ENCODE measurements at regions not wholly inside any gene's neighbourhood (a gene's known extent, or its start where the extent isn't known, plus 50 kb on each side); places are given as distances from the start of the nearest gene placed in this dataset.

GRCh38 chr5:143484601-143485000 is 81.1 kb upstream of the NR3C1 start:
- no peaks in the 10 kb centered on the region for H3K79me2 ChIP-seq (ENCODE audit: control insufficient read depth, low read length)
- H3K27ac ChIP-seq (ENCODE audit: low read depth, low read length) = no peak overlapping the region
- H3F3A ChIP-seq (ENCODE audit: control insufficient read depth, insufficient read depth) = no peaks in the 10 kb centered on the region
- H3K9me3 ChIP-seq (ENCODE audit: control insufficient read depth, insufficient read depth, low read length) = no peaks in the 10 kb centered on the region
- no peaks in the 10 kb centered on the region for H4K20me1 ChIP-seq (ENCODE audit: control insufficient read depth, insufficient read depth, low read depth, low read length)
- no peaks in the 10 kb centered on the region for H3K9me2 ChIP-seq (replicated peaks; ENCODE audit: control insufficient read depth, low read length)
- H3K4me1 ChIP-seq (ENCODE audit: control insufficient read depth, low read length) = no peaks in the 10 kb centered on the region
- TF ChIP-seq CTCF (IDR thresholded peaks at IDR 0.05; ENCODE audit: low read depth, low read length, poor library complexity, severe bottlenecking) (no peak), EZH2phosphoT487 (IDR thresholded peaks at IDR 0.05; ENCODE audit: borderline replicate concordance, low read length) (no peak)
- H3K36me3 ChIP-seq (ENCODE audit: control insufficient read depth, low read length) = no peaks in the 10 kb centered on the region
- H3K27me3 ChIP-seq (ENCODE audit: control insufficient read depth, low read length) = no peaks in the 10 kb centered on the region
- no peak overlapping the region for H3K4me2 ChIP-seq (ENCODE audit: low read length)
- H3K4me3 ChIP-seq (ENCODE audit: low read length) = no peak overlapping the region

GRCh38 chr5:143481697-143482531 is 78.4 kb upstream of the NR3C1 start:
- H3K4me1 ChIP-seq (ENCODE audit: control insufficient read depth, low read length) = no peaks in the 10 kb centered on the region
- no peak overlapping the region for H3K4me3 ChIP-seq (ENCODE audit: low read length)
- H4K20me1 ChIP-seq (ENCODE audit: control insufficient read depth, insufficient read depth, low read depth, low read length) = no peaks in the 10 kb centered on the region
- no peak overlapping the region for H3K4me2 ChIP-seq (ENCODE audit: low read length)
- no peaks in the 10 kb centered on the region for H3K36me3 ChIP-seq (ENCODE audit: control insufficient read depth, low read length)
- H3K79me2 ChIP-seq (ENCODE audit: control insufficient read depth, low read length) = no peaks in the 10 kb centered on the region
- TF ChIP-seq EZH2phosphoT487 (IDR thresholded peaks at IDR 0.05; ENCODE audit: borderline replicate concordance, low read length) = no peak
- TF ChIP-seq CTCF (IDR thresholded peaks at IDR 0.05; ENCODE audit: low read depth, low read length, poor library complexity, severe bottlenecking) = no peak
- no peak overlapping the region for H3K27ac ChIP-seq (ENCODE audit: low read depth, low read length)
- no peaks in the 10 kb centered on the region for H3K9me2 ChIP-seq (replicated peaks; ENCODE audit: control insufficient read depth, low read length)
- no peaks in the 10 kb centered on the region for H3K9me3 ChIP-seq (ENCODE audit: control insufficient read depth, insufficient read depth, low read length)
- no peaks in the 10 kb centered on the region for H3F3A ChIP-seq (ENCODE audit: control insufficient read depth, insufficient read depth)
- no peaks in the 10 kb centered on the region for H3K27me3 ChIP-seq (ENCODE audit: control insufficient read depth, low read length)

GRCh38 chr5:143480001-143480400 is 76.5 kb upstream of the NR3C1 start:
- H3K9me2 ChIP-seq (replicated peaks; ENCODE audit: control insufficient read depth, low read length) = no peaks in the 10 kb centered on the region
- H3K27ac ChIP-seq (ENCODE audit: low read depth, low read length) = no peak overlapping the region
- H3K36me3 ChIP-seq (ENCODE audit: control insufficient read depth, low read length) = no peaks in the 10 kb centered on the region
- H4K20me1 ChIP-seq (ENCODE audit: control insufficient read depth, insufficient read depth, low read depth, low read length) = no peaks in the 10 kb centered on the region
- TF ChIP-seq EZH2phosphoT487 (IDR thresholded peaks at IDR 0.05; ENCODE audit: borderline replicate concordance, low read length) (no peak), CTCF (IDR thresholded peaks at IDR 0.05; ENCODE audit: low read depth, low read length, poor library complexity, severe bottlenecking) (no peak)
- H3K9me3 ChIP-seq (ENCODE audit: control insufficient read depth, insufficient read depth, low read length) = no peaks in the 10 kb centered on the region
- H3K27me3 ChIP-seq (ENCODE audit: control insufficient read depth, low read length) = no peaks in the 10 kb centered on the region
- H3K4me1 ChIP-seq (ENCODE audit: control insufficient read depth, low read length) = peaks cover 7% of the 10 kb centered on the region
- no peaks in the 10 kb centered on the region for H3F3A ChIP-seq (ENCODE audit: control insufficient read depth, insufficient read depth)
- H3K79me2 ChIP-seq (ENCODE audit: control insufficient read depth, low read length) = no peaks in the 10 kb centered on the region
- no peak overlapping the region for H3K4me2 ChIP-seq (ENCODE audit: low read length)
- no peak overlapping the region for H3K4me3 ChIP-seq (ENCODE audit: low read length)

All from DOHH2 (cell line).